Activated B cell treated with CpG ODN at 0.5 μM for 24 hours (primary cell): ENCODE measurements at regions not wholly inside any gene's neighbourhood (a gene's known extent, or its start where the extent isn't known, plus 50 kb on each side); places are given as distances from the start of the nearest gene placed in this dataset.

ENCODE experiments used
- ATAC-seq: fragments of 200-7000 bp; cut with Tn5 transposase; one replicate; pipeline ENCODE4 v1.10.0; 2021; ENCODE audit warnings: low read depth, mild to moderate bottlenecking, moderate library complexity
- CTCF ChIA-PET: fragments of 350-600 bp; sonication (Branson Sonifier 250); formaldehyde crosslinking; loops from one replicate; lab custom pipeline; 2021; ENCODE audit warnings: antibody characterized with exemption; lab: Charles Lee
- POLR2A ChIA-PET: fragments of 350-600 bp; sonication (Branson Sonifier 250); formaldehyde crosslinking; loops from one replicate; lab custom pipeline; 2021; ENCODE audit warnings: antibody characterized with exemption; lab: Charles Lee
- DNase-seq: peaks from one replicate; pipeline ENCODE4 v3.0.0; 2022
- H3K27ac Mint-ChIP-seq: one replicate; pipeline ENCODE4 v1.8.0; 2020; ENCODE audit warnings: mixed read lengths
- H3K27me3 Mint-ChIP-seq: one replicate; pipeline ENCODE4 v1.8.0; 2021; ENCODE audit warnings: mixed read lengths
- H3K36me3 Mint-ChIP-seq: one replicate; pipeline ENCODE4 v1.8.0; 2021; ENCODE audit warnings: low read depth, mixed read lengths
- H3K4me1 Mint-ChIP-seq: one replicate; pipeline ENCODE4 v1.8.0; 2021; ENCODE audit warnings: mixed read lengths
- H3K4me3 Mint-ChIP-seq: one replicate; pipeline ENCODE4 v1.8.0; 2020; ENCODE audit warnings: mild to moderate bottlenecking, mixed read lengths
- H3K9me3 Mint-ChIP-seq: one replicate; pipeline ENCODE4 v1.8.0; 2020; ENCODE audit warnings: mixed read lengths
- CTCF ChIP-seq: fragments of 200-600 bp; IDR thresholded peaks from one replicate; pipeline ENCODE4 v1.8.0; 2022; ENCODE audit warnings: antibody characterized with exemption, mild to moderate bottlenecking
- intact Hi-C: fragments of 100-400 bp; cut with micrococcal nuclease; formaldehyde crosslinking; loops from one replicate; pipeline ENCODE4 v1.15.1; 2024

GRCh38 chr6:106752641-106753040, 123.3 kb downstream of the QRSL1 start:
- Mint-ChIP-seq H3K4me1 (peaks cover 10% of the 10 kb centered on the region), H3K27me3 (no peaks in the 10 kb centered on the region), H3K9me3 (no peaks in the 10 kb centered on the region), H3K27ac (no peak overlapping the region), H3K36me3 (no peaks in the 10 kb centered on the region), H3K4me3 (no peak overlapping the region)
- ChIA-PET CTCF (no interaction called here), POLR2A (no interaction called here)
- ATAC-seq, result no peak
- no peak for TF ChIP-seq CTCF
- intact Hi-C loops, result no loop called here
- DNase-seq, result no peak

- intact Hi-C loops, result no loop called here
- Mint-ChIP-seq H3K27me3 (no peaks in the 10 kb centered on the region), H3K27ac (no peak overlapping the region), H3K4me3 (no peak overlapping the region), H3K4me1 (peaks cover 13% of the 10 kb centered on the region), H3K9me3 (no peaks in the 10 kb centered on the region), H3K36me3 (no peaks in the 10 kb centered on the region)
- CTCF ChIA-PET, result no interaction called here
- no peak for TF ChIP-seq CTCF
- ATAC-seq (no peak), DNase-seq (no peak)
- POLR2A ChIA-PET, result interaction anchor here (0.6 kb wide), 1 partner anchor 146 kb away, joined by 11 read pairs; no protein-coding TSS in a partner anchor
These were observed 122.3 kb downstream of the QRSL1 start for GRCh38 chr6:106751501-106752252.

- no peaks in the 10 kb centered on the region for H3K9me3 Mint-ChIP-seq
- no peaks in the 10 kb centered on the region for H3K27me3 Mint-ChIP-seq
- H3K4me3 Mint-ChIP-seq, result no peak overlapping the region
- intact Hi-C loops, result no loop called here
- ATAC-seq (no peak), DNase-seq (no peak)
- CTCF ChIA-PET, result no interaction called here
- H3K4me1 Mint-ChIP-seq, result peaks cover 13% of the 10 kb centered on the region
- H3K27ac Mint-ChIP-seq, result no peak overlapping the region
- no peak for TF ChIP-seq CTCF
- POLR2A ChIA-PET, result no interaction called here
- H3K36me3 Mint-ChIP-seq, result no peaks in the 10 kb centered on the region
These were observed 121.6 kb downstream of the QRSL1 start for GRCh38 chr6:106750946-106751345.

GRCh38 chr6:106750142-106750918, 121.0 kb downstream of the QRSL1 start:
- ATAC-seq (no peak), DNase-seq (no peak)
- no peaks in the 10 kb centered on the region for H3K36me3 Mint-ChIP-seq
- no peak overlapping the region for H3K27ac Mint-ChIP-seq
- no peaks in the 10 kb centered on the region for H3K27me3 Mint-ChIP-seq
- H3K4me1 Mint-ChIP-seq, result peaks cover 13% of the 10 kb centered on the region
- no peak for TF ChIP-seq CTCF
- H3K9me3 Mint-ChIP-seq, result no peaks in the 10 kb centered on the region
- intact Hi-C loops, result no loop called here
- CTCF ChIA-PET, result interaction anchor here (1.5 kb wide), 1 partner anchor 8 kb away, joined by 3 read pairs; no protein-coding TSS in a partner anchor
- H3K4me3 Mint-ChIP-seq, result no peak overlapping the region
- POLR2A ChIA-PET, result interaction anchor here (0.6 kb wide), 1 partner anchor 77 kb away, joined by 3 read pairs; no protein-coding TSS in a partner anchor

GRCh38 chr6:106749609-106750008, 120.2 kb downstream of the QRSL1 start:
- ChIA-PET CTCF (interaction anchor here (1.5 kb wide), 1 partner anchor 8 kb away, joined by 3 read pairs; no protein-coding TSS in a partner anchor), POLR2A (interaction anchor here (0.6 kb wide), 1 partner anchor 77 kb away, joined by 3 read pairs; no protein-coding TSS in a partner anchor)
- H3K4me1 Mint-ChIP-seq, result peaks cover 16% of the 10 kb centered on the region
- H3K27me3 Mint-ChIP-seq, result no peaks in the 10 kb centered on the region
- ATAC-seq, result no peak
- no peaks in the 10 kb centered on the region for H3K36me3 Mint-ChIP-seq
- no peak overlapping the region for H3K27ac Mint-ChIP-seq
- no peaks in the 10 kb centered on the region for H3K9me3 Mint-ChIP-seq
- DNase-seq, result no peak
- no peak for TF ChIP-seq CTCF
- no peak overlapping the region for H3K4me3 Mint-ChIP-seq
- intact Hi-C loops, result no loop called here
